Neural cell (in vitro differentiated cells): ENCODE measurements at regions not wholly inside any gene's neighbourhood (a gene's known extent, or its start where the extent isn't known, plus 50 kb on each side); places are given as distances from the start of the nearest gene placed in this dataset.

Source experiments
- H2AFZ ChIP-seq: fragments of 200-600, 300-800 bp; sonication (generic), shearing (Covaris generic); 2 replicates; pipeline ENCODE4 v1.6.0; 2014; ENCODE audit warnings: low read depth, mild to moderate bottlenecking, antibody characterized with exemption, low read length, moderate library complexity
- H3F3A ChIP-seq: fragments of 200-600 bp; shearing (Covaris generic); 2 replicates; pipeline ENCODE4 v1.6.1; 2016; ENCODE audit warnings: mild to moderate bottlenecking, moderate library complexity, mixed read lengths, antibody characterized with exemption, low read length; ENCODE audit not compliant: insufficient read depth, poor library complexity, severe bottlenecking
- H3K27ac ChIP-seq: fragments of 200-600, 300-800 bp; sonication (generic), shearing (Covaris generic); 2 replicates; pipeline ENCODE4 v1.5.1; 2014; ENCODE audit warnings: mild to moderate bottlenecking, low read length, moderate library complexity
- H3K27me3 ChIP-seq: fragments of 300-800, 200-600 bp; sonication (generic), shearing (Covaris generic); 2 replicates; pipeline ENCODE4 v1.6.0; 2014; ENCODE audit warnings: mild to moderate bottlenecking, low read depth, low read length, moderate library complexity; ENCODE audit not compliant: insufficient read depth
- H3K36me3 ChIP-seq: fragments of 300-800, 200-600 bp; sonication (generic), shearing (Covaris generic); 2 replicates; pipeline ENCODE4 v1.5.1; 2014; ENCODE audit warnings: mild to moderate bottlenecking, antibody characterized with exemption, low read length, moderate library complexity; ENCODE audit not compliant: insufficient read depth
- H3K4me2 ChIP-seq: fragments of 300-800, 200-600 bp; sonication (generic), shearing (Covaris generic); 2 replicates; pipeline ENCODE4 v1.6.0; 2014; ENCODE audit warnings: mild to moderate bottlenecking, low read length
- H3K4me3 ChIP-seq: fragments of 300-800, 200-600 bp; sonication (generic), shearing (Covaris generic); 2 replicates; pipeline ENCODE4 v1.5.1; 2014; ENCODE audit warnings: mild to moderate bottlenecking, low read length, moderate library complexity
- H3K79me2 ChIP-seq: fragments of 200-600 bp; shearing (Covaris generic); replicated peaks from 2 replicates; pipeline ENCODE4 v1.6.0; 2014; ENCODE audit warnings: mild to moderate bottlenecking, low read length, moderate library complexity; ENCODE audit not compliant: insufficient read depth
- H3K9ac ChIP-seq: fragments of 300-800, 200-600 bp; sonication (generic), shearing (Covaris generic); 2 replicates; pipeline ENCODE4 v1.6.1; 2016; ENCODE audit warnings: mild to moderate bottlenecking, low read length, mixed read lengths
- H3K9me2 ChIP-seq: fragments of 200-600 bp; shearing (Covaris generic); 2 replicates; pipeline ENCODE4 v1.6.1; 2016; ENCODE audit warnings: mild to moderate bottlenecking, low read length, mixed read lengths; ENCODE audit not compliant: insufficient read depth
- H3K9me3 ChIP-seq: fragments of 200-600, 300-800 bp; sonication (generic), shearing (Covaris generic); 2 replicates; pipeline ENCODE4 v1.6.1; 2016; ENCODE audit warnings: mild to moderate bottlenecking, mixed run types, low read length, moderate library complexity, mixed read lengths
- H4K20me1 ChIP-seq: fragments of 200-600 bp; shearing (Covaris generic); 2 replicates; pipeline ENCODE4 v1.6.1; 2016; ENCODE audit warnings: mild to moderate bottlenecking, mixed run types; ENCODE audit not compliant: insufficient read depth
- CTCF ChIP-seq: fragments of 450-650 bp; IDR thresholded peaks from 2 replicates; pipeline ENCODE4 v1.5.1; 2014; ENCODE audit warnings: antibody characterized with exemption, mild to moderate bottlenecking, moderate library complexity; ENCODE audit not compliant: poor library complexity, severe bottlenecking
- EP300 ChIP-seq: fragments of 450-650 bp; conservative IDR thresholded peaks from 2 replicates; pipeline ENCODE4 v1.6.1; 2014; ENCODE audit warnings: antibody characterized with exemption, mild to moderate bottlenecking, moderate library complexity; ENCODE audit not compliant: poor library complexity, severe bottlenecking
- EZH2 ChIP-seq: fragments of 200-600, 300-800 bp; shearing (Covaris generic), sonication (generic); IDR thresholded peaks from 2 replicates; pipeline ENCODE4 v1.6.1; 2014; ENCODE audit warnings: antibody characterized with exemption, low read length, borderline replicate concordance, mild to moderate bottlenecking; ENCODE audit not compliant: insufficient read depth, poor library complexity, severe bottlenecking
- MXI1 ChIP-seq: fragments of 450-650 bp; conservative IDR thresholded peaks from 2 replicates; pipeline ENCODE4 v1.6.1; 2014; ENCODE audit warnings: antibody characterized with exemption, mild to moderate bottlenecking; ENCODE audit not compliant: poor library complexity, severe bottlenecking
- POLR2AphosphoS5 ChIP-seq: IDR thresholded peaks from 2 replicates; pipeline ENCODE4 v1.6.1; 2012
- RAD21 ChIP-seq: fragments of 450-650 bp; conservative IDR thresholded peaks from 2 replicates; pipeline ENCODE4 v1.6.1; 2014; ENCODE audit warnings: antibody characterized with exemption, mild to moderate bottlenecking, moderate library complexity
- REST ChIP-seq: IDR thresholded peaks from 2 replicates; pipeline ENCODE4 v1.6.1; 2012; ENCODE audit warnings: borderline replicate concordance
- SMC3 ChIP-seq: fragments of 450-650 bp; conservative IDR thresholded peaks from 2 replicates; pipeline ENCODE4 v1.6.1; 2014; ENCODE audit warnings: antibody characterized with exemption, mild to moderate bottlenecking, moderate library complexity; ENCODE audit not compliant: poor library complexity
- TAF1 ChIP-seq: IDR thresholded peaks from 2 replicates; pipeline ENCODE4 v1.6.1; 2012; ENCODE audit warnings: low read depth

- H3K4me2 ChIP-seq = no peak overlapping the region
- no peak overlapping the region for H2AFZ ChIP-seq
- H4K20me1 ChIP-seq = no peaks in the 10 kb centered on the region
These were observed 275.2 kb downstream of the BAMBI start for GRCh38 chr10:28952523-28952922.

GRCh38 chr10:28954211-28954610 is 276.9 kb downstream of the BAMBI start:
- Histone ChIP-seq H3K4me3 (no peak overlapping the region), H3K27ac (no peak overlapping the region), H3F3A (no peaks in the 10 kb centered on the region), H3K4me2 (no peak overlapping the region), H4K20me1 (no peaks in the 10 kb centered on the region), H3K27me3 (peaks cover 13% of the 10 kb centered on the region), H3K9ac (no peak overlapping the region), H3K79me2 (no peaks in the 10 kb centered on the region), H3K9me3 (no peaks in the 10 kb centered on the region), H3K9me2 (no peaks in the 10 kb centered on the region), H2AFZ (no peak overlapping the region), H3K36me3 (no peaks in the 10 kb centered on the region)
- TF ChIP-seq EP300 (no peak), MXI1 (no peak), TAF1 (no peak), EZH2 (no peak), REST (no peak), POLR2AphosphoS5 (no peak), RAD21 (no peak)

More at GRCh38 chr10:28952523-28952922, 275.2 kb downstream of the BAMBI start:
- Histone ChIP-seq H3K9ac (no peak overlapping the region), H3F3A (no peaks in the 10 kb centered on the region), H3K79me2 (no peaks in the 10 kb centered on the region), H3K27ac (no peak overlapping the region), H3K9me3 (no peaks in the 10 kb centered on the region), H3K36me3 (no peaks in the 10 kb centered on the region), H3K4me3 (no peak overlapping the region), H3K9me2 (no peaks in the 10 kb centered on the region), H3K27me3 (peaks cover 16% of the 10 kb centered on the region)
- TF ChIP-seq TAF1 (no peak), REST (no peak), CTCF (no peak), SMC3 (no peak), EZH2 (no peak), RAD21 (no peak), MXI1 (no peak), POLR2AphosphoS5 (no peak), EP300 (no peak)
